ENCODE measurements at regions not wholly inside any gene's neighbourhood (a gene's known extent, or its start where the extent isn't known, plus 50 kb on each side); places are given as distances from the start of the nearest gene placed in this dataset.

DNA sequence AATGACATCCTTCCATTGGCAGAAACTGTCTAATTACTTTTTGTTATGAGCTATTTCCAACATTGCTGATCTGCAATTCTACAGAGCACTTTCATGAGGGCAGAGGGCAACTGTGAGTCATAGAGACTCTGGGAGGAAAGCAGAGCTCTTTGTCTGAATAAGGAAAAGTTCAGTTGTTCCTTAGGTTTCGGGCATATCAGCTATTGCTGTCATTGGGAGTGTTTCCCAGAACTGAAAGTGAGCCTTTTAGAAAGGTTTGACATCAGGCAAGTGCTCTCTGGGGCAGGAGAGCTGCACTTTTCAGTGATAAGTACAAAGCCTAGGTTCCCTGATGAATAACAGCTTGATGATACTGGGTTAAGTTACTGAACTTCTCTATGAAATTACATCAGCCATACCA, 119.2 kb upstream of the EDNRA start:
- Histone ChIP-seq H3K9me3 (ENCODE audit: control insufficient read depth in 1 of 2, insufficient read depth in 1 of 2, low read length in 2 of 2) (no peaks in the 10 kb centered on the region), H3K36me3 (ENCODE audit: insufficient read depth, low read length) (no peaks in the 10 kb centered on the region), H3K27me3 (ENCODE audit: control insufficient read depth in 1 of 2, insufficient read depth in 2 of 2, low read length in 2 of 2) (no peaks in the 10 kb centered on the region), H3K4me3 (ENCODE audit: low read length) (no peak overlapping the region), H3K4me1 (ENCODE audit: insufficient read depth, low read length) (no peaks in the 10 kb centered on the region), H3K27ac (ENCODE audit: low read depth in 1 of 2, low read length in 2 of 2) (no peak overlapping the region)
- Mint-ChIP-seq H3K4me1 (ENCODE audit: low read depth) (no peaks in the 10 kb centered on the region), H3K36me3 (ENCODE audit: low read depth) (no peaks in the 10 kb centered on the region), H3K9me3 (no peaks in the 10 kb centered on the region), H3K27me3 (peaks cover 5% of the 10 kb centered on the region), H3K27ac (no peak overlapping the region), H3K4me3 (no peak overlapping the region)
- intact Hi-C loops (cut with DNase I, micrococcal nuclease), result no loop called here
- TF ChIP-seq, protein P1, sequence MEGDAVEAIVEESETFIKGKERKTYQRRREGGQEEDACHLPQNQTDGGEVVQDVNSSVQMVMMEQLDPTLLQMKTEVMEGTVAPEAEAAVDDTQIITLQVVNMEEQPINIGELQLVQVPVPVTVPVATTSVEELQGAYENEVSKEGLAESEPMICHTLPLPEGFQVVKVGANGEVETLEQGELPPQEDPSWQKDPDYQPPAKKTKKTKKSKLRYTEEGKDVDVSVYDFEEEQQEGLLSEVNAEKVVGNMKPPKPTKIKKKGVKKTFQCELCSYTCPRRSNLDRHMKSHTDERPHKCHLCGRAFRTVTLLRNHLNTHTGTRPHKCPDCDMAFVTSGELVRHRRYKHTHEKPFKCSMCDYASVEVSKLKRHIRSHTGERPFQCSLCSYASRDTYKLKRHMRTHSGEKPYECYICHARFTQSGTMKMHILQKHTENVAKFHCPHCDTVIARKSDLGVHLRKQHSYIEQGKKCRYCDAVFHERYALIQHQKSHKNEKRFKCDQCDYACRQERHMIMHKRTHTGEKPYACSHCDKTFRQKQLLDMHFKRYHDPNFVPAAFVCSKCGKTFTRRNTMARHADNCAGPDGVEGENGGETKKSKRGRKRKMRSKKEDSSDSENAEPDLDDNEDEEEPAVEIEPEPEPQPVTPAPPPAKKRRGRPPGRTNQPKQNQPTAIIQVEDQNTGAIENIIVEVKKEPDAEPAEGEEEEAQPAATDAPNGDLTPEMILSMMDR (IDR thresholded peaks at IDR 0.05), result no peak
- CTCF ChIA-PET, result no interaction called here
- POLR2A ChIA-PET, result no interaction called here
- ATAC-seq (ENCODE audit: poor library complexity), result no peak
- DNase-seq, result no peak

DNA sequence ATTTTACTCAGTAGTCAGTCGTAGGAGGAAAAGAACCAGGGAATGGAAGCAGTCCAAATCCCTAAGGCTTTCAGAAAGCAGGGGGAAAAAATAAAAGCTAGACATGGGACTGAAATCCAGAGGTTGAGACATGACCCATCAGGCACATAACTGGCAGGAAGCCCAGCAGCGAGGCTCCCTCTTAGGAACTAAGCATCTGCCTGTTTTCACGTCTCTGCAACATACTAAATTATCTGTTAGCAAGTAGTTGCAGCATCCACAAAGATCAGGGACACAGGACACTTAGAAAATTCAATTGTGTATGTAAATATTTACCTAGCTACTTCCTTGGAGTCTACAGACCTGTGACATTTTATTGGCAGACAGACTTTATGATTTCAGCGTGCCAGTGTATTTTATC, 118.0 kb upstream of the EDNRA start:
- intact Hi-C loops (cut with DNase I, micrococcal nuclease), result no loop called here
- no peak overlapping the region for H3K4me3 Mint-ChIP-seq
- H3K27ac Mint-ChIP-seq, result no peak overlapping the region
- no peaks in the 10 kb centered on the region for H3K9me3 Mint-ChIP-seq
- no peaks in the 10 kb centered on the region for H3K36me3 ChIP-seq (ENCODE audit: insufficient read depth, low read length)
- H3K27me3 ChIP-seq (ENCODE audit: control insufficient read depth in 1 of 2, insufficient read depth in 2 of 2, low read length in 2 of 2), result no peaks in the 10 kb centered on the region
- POLR2A ChIA-PET, result no interaction called here
- CTCF ChIA-PET, result no interaction called here
- no peaks in the 10 kb centered on the region for H3K4me1 ChIP-seq (ENCODE audit: insufficient read depth, low read length)
- DNase-seq, result no peak
- H3K4me1 Mint-ChIP-seq (ENCODE audit: low read depth), result no peaks in the 10 kb centered on the region
- peaks cover 5% of the 10 kb centered on the region for H3K27me3 Mint-ChIP-seq
- H3K9me3 ChIP-seq (ENCODE audit: control insufficient read depth in 1 of 2, insufficient read depth in 1 of 2, low read length in 2 of 2), result no peaks in the 10 kb centered on the region
- H3K36me3 Mint-ChIP-seq (ENCODE audit: low read depth), result no peaks in the 10 kb centered on the region
- no peak overlapping the region for H3K27ac ChIP-seq (ENCODE audit: low read depth in 1 of 2, low read length in 2 of 2)
- no peak overlapping the region for H3K4me3 ChIP-seq (ENCODE audit: low read length)
- TF ChIP-seq, protein P1 (IDR thresholded peaks at IDR 0.05), result no peak
- no peak for ATAC-seq (ENCODE audit: poor library complexity)

DNA sequence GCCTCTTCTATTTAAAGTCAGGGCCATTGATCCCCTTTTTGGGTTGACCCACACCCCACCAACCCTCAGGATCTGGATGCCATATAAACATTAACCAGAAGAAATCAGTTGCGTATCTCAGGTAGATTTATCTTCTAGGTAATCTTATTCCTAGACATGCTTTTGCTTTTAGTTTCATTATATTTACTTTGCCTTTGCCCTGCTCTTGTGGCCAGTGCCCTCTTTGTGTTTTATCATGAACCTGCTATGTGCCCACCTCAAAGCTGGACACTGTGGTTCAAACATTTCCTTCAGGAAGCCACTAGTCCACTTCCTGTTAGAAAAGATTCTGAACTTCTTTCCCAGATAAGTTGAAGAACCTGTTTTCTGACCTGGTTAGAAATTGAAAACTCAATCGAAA, 117.4 kb upstream of the EDNRA start:
- ChIA-PET CTCF (no interaction called here), POLR2A (no interaction called here)
- H3K9me3 Mint-ChIP-seq, result no peaks in the 10 kb centered on the region
- peaks cover 5% of the 10 kb centered on the region for H3K27me3 Mint-ChIP-seq
- DNase-seq (no peak), ATAC-seq (ENCODE audit: poor library complexity) (no peak)
- no peak overlapping the region for H3K4me3 Mint-ChIP-seq
- Histone ChIP-seq H3K27ac (ENCODE audit: low read depth in 1 of 2, low read length in 2 of 2) (no peak overlapping the region), H3K4me3 (ENCODE audit: low read length) (no peak overlapping the region), H3K4me1 (ENCODE audit: insufficient read depth, low read length) (no peaks in the 10 kb centered on the region), H3K9me3 (ENCODE audit: control insufficient read depth in 1 of 2, insufficient read depth in 1 of 2, low read length in 2 of 2) (no peaks in the 10 kb centered on the region), H3K36me3 (ENCODE audit: insufficient read depth, low read length) (no peaks in the 10 kb centered on the region), H3K27me3 (ENCODE audit: control insufficient read depth in 1 of 2, insufficient read depth in 2 of 2, low read length in 2 of 2) (no peaks in the 10 kb centered on the region)
- H3K36me3 Mint-ChIP-seq (ENCODE audit: low read depth), result no peaks in the 10 kb centered on the region
- intact Hi-C loops (cut with DNase I, micrococcal nuclease), result no loop called here
- H3K27ac Mint-ChIP-seq, result no peak overlapping the region
- TF ChIP-seq, protein P1 (IDR thresholded peaks at IDR 0.05), result no peak
- H3K4me1 Mint-ChIP-seq (ENCODE audit: low read depth), result no peaks in the 10 kb centered on the region
